NCI-H446 treated with DMSO at 0.1 percent for 48 hours (cell line): ENCODE measurements at regions not wholly inside any gene's neighbourhood (a gene's known extent, or its start where the extent isn't known, plus 50 kb on each side); places are given as distances from the start of the nearest gene placed in this dataset.
"Not testable (repeated sequence)": the region's sequence is repeated elsewhere in the genome, so short reads cannot be mapped to it uniquely, and the experiment has no call there.

ENCODE experiments used
- DNase-seq: peaks from one replicate; lab custom pipeline; 2025; lab: John Stamatoyannopoulos, UW

GRCh38 chr12:56872366-56872765 lies 61.8 kb downstream of the SDR9C7 start:
- DNase-seq = no peak

DNA sequence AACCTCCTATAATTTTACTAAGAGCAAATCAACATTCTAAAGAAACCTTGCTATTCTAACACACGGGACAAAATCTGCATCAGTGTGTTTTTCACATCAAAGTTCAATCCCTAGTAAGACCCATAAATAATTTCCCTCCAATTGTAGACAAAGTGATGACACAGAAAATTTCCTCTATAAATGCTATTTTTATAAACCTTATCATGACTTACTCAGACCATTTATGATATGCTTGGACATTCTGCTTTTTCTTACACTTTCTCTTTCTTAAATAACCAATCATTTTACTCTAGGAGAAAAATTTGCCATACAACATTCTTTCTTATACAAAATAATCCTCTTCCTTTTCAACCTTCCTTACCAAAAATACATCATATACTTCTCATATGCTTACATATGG lies 67.0 kb downstream of the SDR9C7 start:
- DNase-seq = no peak

- DNase-seq = no peak
Observed at GRCh38 chr12:56866493-56866892, 67.7 kb downstream of the SDR9C7 start.

- no peak for DNase-seq
Observed at GRCh38 chr12:56864318-56864717, 69.9 kb downstream of the SDR9C7 start.

DNA sequence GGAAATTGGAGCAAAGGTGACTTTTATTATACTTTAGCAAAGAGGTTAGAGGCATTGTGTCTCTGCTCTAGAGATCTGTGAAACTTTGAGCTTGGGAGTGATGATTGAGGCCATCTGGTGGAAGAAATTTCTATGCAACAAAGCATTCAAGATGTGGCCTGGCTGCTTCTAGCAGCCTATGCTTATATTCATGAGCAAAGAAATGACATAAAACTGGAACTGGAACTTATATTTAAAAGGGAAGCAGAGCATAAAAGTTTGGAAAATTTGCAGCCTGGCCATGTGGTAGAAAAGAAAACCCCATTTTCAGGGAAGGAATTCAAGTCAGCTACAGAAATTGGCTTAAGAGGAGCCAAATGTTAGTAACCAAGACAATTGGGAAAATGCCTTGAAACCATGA lies 70.4 kb downstream of the SDR9C7 start:
- DNase-seq = no peak

DNA sequence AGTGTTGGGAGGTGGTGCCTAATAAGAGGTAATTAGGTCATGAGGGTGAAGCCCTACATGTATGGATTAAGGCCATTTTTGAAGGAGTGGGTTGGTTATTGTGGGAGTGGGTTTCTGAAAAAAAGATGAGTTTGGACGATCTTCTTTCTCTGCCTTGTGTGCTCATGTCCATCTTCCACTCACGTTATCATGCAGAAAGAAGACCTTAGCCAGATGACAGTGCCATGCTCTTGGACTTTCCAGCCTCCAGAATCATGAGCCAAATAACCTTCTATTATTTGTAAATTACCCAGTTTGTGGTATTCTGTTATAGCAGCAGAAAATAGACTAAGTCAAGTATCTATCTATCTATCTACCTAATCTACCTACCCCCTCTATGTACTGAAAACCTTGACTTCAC lies 71.9 kb downstream of the SDR9C7 start:
- no peak for DNase-seq

- not testable (repeated sequence) for DNase-seq
Observed at GRCh38 chr12:56853392-56853978, 80.7 kb downstream of the SDR9C7 start.

GRCh38 chr12:56851462-56851861 lies 82.7 kb downstream of the SDR9C7 start:
- DNase-seq = no peak

DNA sequence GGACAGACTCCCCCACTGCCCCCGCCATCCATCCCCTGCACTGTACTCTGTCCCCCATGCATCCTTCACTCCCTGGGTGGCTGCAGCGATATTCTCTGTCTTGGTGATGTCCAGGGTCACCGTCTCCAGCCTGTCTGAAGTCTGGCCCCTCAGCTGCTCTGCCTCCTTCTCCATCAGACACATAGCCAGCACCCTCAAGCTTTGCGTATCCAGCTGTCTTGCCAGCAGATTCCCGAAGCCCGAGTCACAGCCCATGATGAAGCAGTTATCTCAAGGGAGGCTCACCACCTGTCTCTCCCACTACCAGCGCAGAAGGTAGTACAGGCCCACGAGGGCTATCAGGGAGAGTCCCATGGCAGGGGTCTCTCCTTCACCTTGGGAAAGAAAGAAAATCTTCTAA lies 77.8 kb downstream of the HSD17B6 start:
- DNase-seq = no peak

GRCh38 chr12:56839915-56840325 lies 76.8 kb downstream of the HSD17B6 start:
- peak; percentile 46 for DNase-seq

GRCh38 chr12:56839489-56839848 lies 76.3 kb downstream of the HSD17B6 start:
- no peak for DNase-seq

- DNase-seq = no peak
Observed at GRCh38 chr12:56838621-56839488, 75.7 kb downstream of the HSD17B6 start.
